Fibroblast of mammary gland (primary cell): ENCODE measurements at regions not wholly inside any gene's neighbourhood (a gene's known extent, or its start where the extent isn't known, plus 50 kb on each side); places are given as distances from the start of the nearest gene placed in this dataset.

Experiments
- DNase-seq: peaks from one replicate; pipeline ENCODE4 v3.0.0-alpha.2; 2010; ENCODE audit warnings: low read depth
- H3K4me3 ChIP-seq: 2 replicates; pipeline ENCODE4 v1.5.1; 2011; ENCODE audit warnings: low read depth, mild to moderate bottlenecking, low read length, moderate library complexity; ENCODE audit not compliant: control insufficient read depth
- TF ChIP-seq, protein P1 (sequence below): conservative IDR thresholded peaks from 2 replicates; pipeline ENCODE4 v1.5.1; 2011; ENCODE audit warnings: low read depth, low read length, inconsistent platforms; ENCODE audit not compliant: control insufficient read depth, insufficient read depth

DNA sequence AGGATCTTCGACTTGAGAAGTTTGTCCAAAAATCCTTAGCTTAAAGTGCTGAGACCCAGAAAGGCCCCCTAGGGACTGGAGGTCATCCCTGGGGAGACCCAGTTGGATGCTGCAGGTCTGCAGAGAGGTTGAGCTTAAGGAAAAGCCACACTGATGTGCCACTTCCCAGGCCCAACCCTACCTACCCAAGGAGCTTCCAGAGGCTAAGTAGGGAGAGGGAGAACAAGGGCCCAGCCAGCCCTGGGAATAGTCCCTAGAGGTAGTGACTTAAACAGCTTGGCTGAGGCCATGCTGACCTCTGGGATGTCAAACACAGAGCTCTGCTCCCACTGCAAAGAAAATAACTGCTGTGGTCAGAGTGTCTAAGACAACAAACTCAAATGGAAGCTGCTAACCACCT is 693.7 kb downstream of the MATN1 start:
- TF ChIP-seq, protein P1, sequence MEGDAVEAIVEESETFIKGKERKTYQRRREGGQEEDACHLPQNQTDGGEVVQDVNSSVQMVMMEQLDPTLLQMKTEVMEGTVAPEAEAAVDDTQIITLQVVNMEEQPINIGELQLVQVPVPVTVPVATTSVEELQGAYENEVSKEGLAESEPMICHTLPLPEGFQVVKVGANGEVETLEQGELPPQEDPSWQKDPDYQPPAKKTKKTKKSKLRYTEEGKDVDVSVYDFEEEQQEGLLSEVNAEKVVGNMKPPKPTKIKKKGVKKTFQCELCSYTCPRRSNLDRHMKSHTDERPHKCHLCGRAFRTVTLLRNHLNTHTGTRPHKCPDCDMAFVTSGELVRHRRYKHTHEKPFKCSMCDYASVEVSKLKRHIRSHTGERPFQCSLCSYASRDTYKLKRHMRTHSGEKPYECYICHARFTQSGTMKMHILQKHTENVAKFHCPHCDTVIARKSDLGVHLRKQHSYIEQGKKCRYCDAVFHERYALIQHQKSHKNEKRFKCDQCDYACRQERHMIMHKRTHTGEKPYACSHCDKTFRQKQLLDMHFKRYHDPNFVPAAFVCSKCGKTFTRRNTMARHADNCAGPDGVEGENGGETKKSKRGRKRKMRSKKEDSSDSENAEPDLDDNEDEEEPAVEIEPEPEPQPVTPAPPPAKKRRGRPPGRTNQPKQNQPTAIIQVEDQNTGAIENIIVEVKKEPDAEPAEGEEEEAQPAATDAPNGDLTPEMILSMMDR = no peak
- no peak overlapping the region for H3K4me3 ChIP-seq
- no peak for DNase-seq

DNA sequence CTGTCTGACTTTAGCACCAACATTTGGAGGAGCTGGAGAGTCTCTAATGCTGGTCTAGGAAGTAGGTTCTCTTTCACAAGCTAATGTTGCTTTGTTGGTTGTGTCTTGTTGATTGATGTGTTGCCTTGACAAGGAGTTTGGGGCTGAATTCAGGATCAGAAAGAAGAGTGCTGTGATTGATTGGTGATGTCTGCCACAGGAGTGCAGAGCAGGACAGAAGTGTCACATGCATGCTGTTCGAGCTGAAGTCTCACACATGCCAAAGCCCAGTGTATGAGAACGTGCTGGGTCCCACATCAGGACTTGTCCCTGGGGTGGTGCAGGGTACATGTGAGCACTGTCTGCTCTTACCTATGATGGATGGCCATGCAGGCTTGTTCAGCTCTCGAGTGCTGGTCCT is 694.4 kb downstream of the MATN1 start:
- TF ChIP-seq, protein P1 = no peak
- no peak for DNase-seq
- no peak overlapping the region for H3K4me3 ChIP-seq

DNA sequence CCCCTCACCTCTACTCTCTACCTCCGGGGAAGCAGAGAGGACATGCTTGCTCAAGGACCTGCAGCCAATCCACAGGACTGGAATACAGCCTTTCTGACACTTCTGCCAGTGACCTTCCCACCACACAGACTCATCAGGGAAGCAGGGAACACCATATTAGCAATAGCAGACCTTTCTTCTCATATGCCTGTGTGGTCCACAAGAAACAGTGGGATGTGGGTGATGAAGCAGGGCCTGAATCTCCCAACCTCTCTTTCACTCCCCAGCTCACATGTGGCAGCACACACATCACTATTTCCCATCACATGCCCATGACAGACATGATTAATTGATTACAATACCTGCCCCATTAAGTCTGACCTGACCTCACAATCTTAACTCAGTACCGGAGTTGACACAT is 695.1 kb downstream of the MATN1 start:
- DNase-seq = no peak
- no peak overlapping the region for H3K4me3 ChIP-seq
- TF ChIP-seq, protein P1 = no peak

DNA sequence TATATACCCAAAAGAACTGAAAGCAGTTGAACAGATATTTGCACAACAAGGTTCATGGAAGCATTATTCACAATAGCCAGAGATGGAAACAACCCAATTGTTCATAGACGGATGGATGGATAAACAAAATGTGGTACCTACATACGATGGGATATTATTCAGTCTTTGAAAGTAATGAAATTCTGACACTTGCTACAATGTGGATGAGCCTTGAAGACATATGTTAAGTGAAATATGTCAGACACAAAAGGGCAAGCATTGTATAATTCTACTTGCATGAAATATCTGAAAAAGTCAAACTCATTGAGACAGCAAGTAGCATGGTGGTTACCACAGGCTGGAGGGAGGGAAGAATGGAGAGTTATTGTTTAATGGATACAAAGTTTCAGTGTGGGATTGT is 696.1 kb downstream of the MATN1 start:
- TF ChIP-seq, protein P1 = no peak

DNA sequence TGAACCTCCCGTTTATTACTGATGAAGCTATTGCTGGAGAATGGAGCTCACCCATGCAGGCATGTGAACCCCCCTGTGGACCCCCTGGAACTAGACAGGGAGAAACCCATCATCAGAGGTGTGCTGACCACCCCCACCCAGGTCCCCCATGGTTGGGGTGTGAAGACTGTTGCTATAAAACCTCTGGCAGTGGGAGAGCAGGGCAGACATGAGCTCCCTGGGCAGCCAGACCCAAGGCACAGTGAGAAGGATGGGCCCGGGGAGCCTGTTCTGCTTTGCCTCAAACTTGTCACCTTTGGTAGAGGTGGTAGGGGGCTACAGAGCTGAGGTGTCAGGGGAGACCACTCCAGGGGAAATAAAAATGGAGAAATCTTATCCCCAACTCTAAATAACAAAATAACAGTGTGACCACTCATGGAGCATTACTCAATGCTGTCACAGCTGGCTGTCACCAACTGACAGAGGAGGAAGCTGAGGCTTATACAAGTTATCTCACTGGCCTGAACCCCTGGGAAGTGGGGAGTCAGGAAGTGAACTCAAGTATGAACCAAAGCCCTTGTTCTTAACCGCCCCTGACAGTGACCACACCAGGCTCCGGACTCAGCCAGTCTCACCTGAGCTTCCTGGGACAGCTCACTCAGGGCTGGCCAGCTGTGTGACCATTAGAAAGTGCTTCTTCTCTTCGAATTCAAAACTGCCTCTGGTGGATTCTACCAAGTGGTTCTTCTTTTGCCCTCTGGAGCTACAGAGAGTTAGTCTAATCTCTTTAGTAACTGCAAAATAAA is 698.8 kb downstream of the MATN1 start:
- TF ChIP-seq, protein P1 = no peak
- no peak for DNase-seq

More for the DNA sequence above, 696.1 kb downstream of the MATN1 start:
- DNase-seq = no peak
- H3K4me3 ChIP-seq = no peak overlapping the region

DNA sequence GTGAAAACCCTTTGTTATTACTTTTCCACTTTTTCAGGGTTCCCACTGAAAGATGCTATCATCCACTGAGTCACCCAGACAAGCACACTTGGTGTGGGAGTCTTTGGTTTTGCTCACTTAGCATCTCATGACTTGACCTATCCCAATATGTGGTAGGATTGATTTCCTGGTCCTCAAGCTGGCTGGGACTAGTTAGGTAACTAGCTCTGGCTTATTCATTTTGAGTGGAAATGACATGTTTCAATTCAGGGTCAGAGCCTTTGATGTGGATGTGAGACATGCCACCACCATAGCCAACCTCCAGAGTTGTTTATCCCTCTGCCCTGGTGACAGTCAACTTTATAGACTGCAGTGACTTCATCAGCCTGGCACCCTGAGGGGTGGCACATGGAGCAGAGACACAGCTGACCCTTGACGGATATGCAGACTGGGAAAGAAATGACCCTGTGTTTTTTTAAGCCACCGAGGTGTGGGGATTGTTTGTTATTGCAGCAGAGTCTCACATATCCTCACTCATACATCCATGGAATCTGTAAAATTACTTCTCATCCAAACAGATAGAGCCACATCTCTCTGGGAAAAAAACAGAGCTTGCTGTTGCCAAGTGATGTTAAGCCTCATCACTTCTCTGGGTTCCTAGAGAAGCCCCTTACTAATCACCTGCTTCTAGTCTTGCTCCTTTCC is 699.9 kb downstream of the MATN1 start:
- DNase-seq = no peak
- TF ChIP-seq, protein P1 = no peak
- no peak overlapping the region for H3K4me3 ChIP-seq

More for the DNA sequence above, 698.8 kb downstream of the MATN1 start:
- H3K4me3 ChIP-seq = no peak overlapping the region
